ENCODE measurements at regions not wholly inside any gene's neighbourhood (a gene's known extent, or its start where the extent isn't known, plus 50 kb on each side); places are given as distances from the start of the nearest gene placed in this dataset.

GRCh38 chr9:88808761-88809354 lies 182.4 kb upstream of the S1PR3 start:
- no peak for TF ChIP-seq CTCF (IDR thresholded peaks at IDR 0.05; ENCODE audit: borderline replicate concordance)
- H3K27me3 ChIP-seq (ENCODE audit: low read depth), result no peaks in the 10 kb centered on the region
- intact Hi-C loops (cut with micrococcal nuclease), result no loop called here
- H3K4me1 ChIP-seq, result peaks cover 40% of the 10 kb centered on the region
- H3K36me3 ChIP-seq, result no peaks in the 10 kb centered on the region
- H3K4me3 ChIP-seq, result no peak overlapping the region
- peak overlapping the region; percentile 31 for H3K27ac ChIP-seq (replicated peaks)
- no peak for DNase-seq
- H3K9me3 ChIP-seq (replicated peaks), result no peaks in the 10 kb centered on the region

GRCh38 chr9:88809355-88810161 lies 181.7 kb upstream of the S1PR3 start:
- intact Hi-C loops (cut with micrococcal nuclease), result no loop called here

GRCh38 chr9:88810826-88811225 lies 180.4 kb upstream of the S1PR3 start:
- no peaks in the 10 kb centered on the region for H3K9me3 ChIP-seq (replicated peaks)
- no peak overlapping the region for H3K4me3 ChIP-seq
- DNase-seq, result no peak
- intact Hi-C loops (cut with micrococcal nuclease), result no loop called here
- peaks cover 7% of the 10 kb centered on the region for H3K27me3 ChIP-seq (ENCODE audit: low read depth)
- no peak for TF ChIP-seq CTCF (IDR thresholded peaks at IDR 0.05; ENCODE audit: borderline replicate concordance)
- H3K4me1 ChIP-seq, result peaks cover 44% of the 10 kb centered on the region
- H3K27ac ChIP-seq (replicated peaks), result no peak overlapping the region
- H3K36me3 ChIP-seq, result no peaks in the 10 kb centered on the region

More at GRCh38 chr9:88809355-88810161, 181.7 kb upstream of the S1PR3 start:
- peak overlapping the region; percentile 31 for H3K27ac ChIP-seq (replicated peaks)
- no peaks in the 10 kb centered on the region for H3K9me3 ChIP-seq (replicated peaks)
- TF ChIP-seq CTCF (IDR thresholded peaks at IDR 0.05; ENCODE audit: borderline replicate concordance), result no peak
- DNase-seq, result no peak
- H3K4me3 ChIP-seq, result no peak overlapping the region
- peaks cover 40% of the 10 kb centered on the region for H3K4me1 ChIP-seq
- peaks cover 4% of the 10 kb centered on the region for H3K27me3 ChIP-seq (ENCODE audit: low read depth)
- no peaks in the 10 kb centered on the region for H3K36me3 ChIP-seq

GRCh38 chr9:88811511-88811910 lies 179.8 kb upstream of the S1PR3 start:
- DNase-seq, result no peak
- Histone ChIP-seq H3K4me3 (no peak overlapping the region), H3K36me3 (no peaks in the 10 kb centered on the region), H3K27ac (replicated peaks) (no peak overlapping the region), H3K27me3 (ENCODE audit: low read depth) (peaks cover 7% of the 10 kb centered on the region), H3K9me3 (replicated peaks) (no peaks in the 10 kb centered on the region), H3K4me1 (peaks cover 41% of the 10 kb centered on the region)
- no peak for TF ChIP-seq CTCF (IDR thresholded peaks at IDR 0.05; ENCODE audit: borderline replicate concordance)
- intact Hi-C loops (cut with micrococcal nuclease), result no loop called here

- peak overlapping the region; percentile 84 for H3K27ac ChIP-seq (replicated peaks)
- intact Hi-C loops (cut with micrococcal nuclease), result no loop called here
- TF ChIP-seq CTCF (IDR thresholded peaks at IDR 0.05; ENCODE audit: borderline replicate concordance), result no peak
- peaks cover 42% of the 10 kb centered on the region for H3K4me1 ChIP-seq
- no peak overlapping the region for H3K4me3 ChIP-seq
- H3K36me3 ChIP-seq, result no peaks in the 10 kb centered on the region
- DNase-seq, result no peak
- H3K9me3 ChIP-seq (replicated peaks), result no peaks in the 10 kb centered on the region
- peaks cover 7% of the 10 kb centered on the region for H3K27me3 ChIP-seq (ENCODE audit: low read depth)
These were observed 178.2 kb upstream of the S1PR3 start for GRCh38 chr9:88812938-88813637.
